ENCODE measurements at regions not wholly inside any gene's neighbourhood (a gene's known extent, or its start where the extent isn't known, plus 50 kb on each side); places are given as distances from the start of the nearest gene placed in this dataset.

DNA sequence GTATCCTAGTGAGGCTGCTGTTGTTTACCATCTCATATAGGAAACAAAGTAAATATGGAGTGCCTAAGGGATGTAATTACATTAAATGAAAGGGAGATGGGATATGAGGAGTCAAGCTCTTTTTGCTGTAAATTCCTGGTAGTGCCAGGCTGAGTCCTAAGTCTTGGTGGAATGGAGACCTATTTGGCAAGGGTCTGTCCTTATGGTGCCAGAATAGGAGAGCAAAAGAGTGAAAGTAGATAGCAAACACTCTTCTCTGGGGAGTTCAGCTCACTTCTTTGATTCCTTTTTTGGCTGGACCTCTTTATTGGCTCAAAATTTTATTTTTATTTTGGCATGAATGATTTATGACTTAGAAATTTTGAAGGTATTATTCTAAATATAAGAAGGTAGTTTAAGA is 380.8 kb downstream of the TMEM232 start:
- Histone ChIP-seq H3K9me3 (ENCODE audit: low read length) (no peaks in the 10 kb centered on the region), H3K4me3 (ENCODE audit: low read depth, low read length, poor library complexity, severe bottlenecking) (no peak overlapping the region), H3K36me3 (ENCODE audit: insufficient read depth, low read length) (no peaks in the 10 kb centered on the region), H3F3A (ENCODE audit: insufficient read depth, low read length) (no peaks in the 10 kb centered on the region), H3K79me2 (ENCODE audit: insufficient read depth, low read length) (no peaks in the 10 kb centered on the region), H3K27me3 (ENCODE audit: insufficient read depth, low read length) (no peaks in the 10 kb centered on the region), H3K4me2 (ENCODE audit: low read length) (no peak overlapping the region), H3K9ac (ENCODE audit: low read length) (no peak overlapping the region), H4K20me1 (ENCODE audit: insufficient read depth, low read length) (no peaks in the 10 kb centered on the region), H3K27ac (ENCODE audit: low read depth, low read length, poor library complexity, severe bottlenecking) (no peak overlapping the region), H2AFZ (ENCODE audit: low read length) (no peak overlapping the region), H3K9me2 (ENCODE audit: low read depth, low read length) (no peaks in the 10 kb centered on the region), H3K4me1 (ENCODE audit: insufficient read depth, low read length, severe bottlenecking) (no peaks in the 10 kb centered on the region)
- no peak for TF ChIP-seq EZH2 (IDR thresholded peaks at IDR 0.05; ENCODE audit: borderline replicate concordance, low read length)
- TF ChIP-seq, protein P1, sequence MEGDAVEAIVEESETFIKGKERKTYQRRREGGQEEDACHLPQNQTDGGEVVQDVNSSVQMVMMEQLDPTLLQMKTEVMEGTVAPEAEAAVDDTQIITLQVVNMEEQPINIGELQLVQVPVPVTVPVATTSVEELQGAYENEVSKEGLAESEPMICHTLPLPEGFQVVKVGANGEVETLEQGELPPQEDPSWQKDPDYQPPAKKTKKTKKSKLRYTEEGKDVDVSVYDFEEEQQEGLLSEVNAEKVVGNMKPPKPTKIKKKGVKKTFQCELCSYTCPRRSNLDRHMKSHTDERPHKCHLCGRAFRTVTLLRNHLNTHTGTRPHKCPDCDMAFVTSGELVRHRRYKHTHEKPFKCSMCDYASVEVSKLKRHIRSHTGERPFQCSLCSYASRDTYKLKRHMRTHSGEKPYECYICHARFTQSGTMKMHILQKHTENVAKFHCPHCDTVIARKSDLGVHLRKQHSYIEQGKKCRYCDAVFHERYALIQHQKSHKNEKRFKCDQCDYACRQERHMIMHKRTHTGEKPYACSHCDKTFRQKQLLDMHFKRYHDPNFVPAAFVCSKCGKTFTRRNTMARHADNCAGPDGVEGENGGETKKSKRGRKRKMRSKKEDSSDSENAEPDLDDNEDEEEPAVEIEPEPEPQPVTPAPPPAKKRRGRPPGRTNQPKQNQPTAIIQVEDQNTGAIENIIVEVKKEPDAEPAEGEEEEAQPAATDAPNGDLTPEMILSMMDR (IDR thresholded peaks at IDR 0.05; ENCODE audit: low read length): no peak

GRCh38 chr5:110346893-110347358 is 379.5 kb downstream of the TMEM232 start:
- Histone ChIP-seq H3K9me2 (ENCODE audit: low read depth, low read length) (no peaks in the 10 kb centered on the region), H3K27ac (ENCODE audit: low read depth, low read length, poor library complexity, severe bottlenecking) (no peak overlapping the region), H3K27me3 (ENCODE audit: insufficient read depth, low read length) (no peaks in the 10 kb centered on the region), H3K79me2 (ENCODE audit: insufficient read depth, low read length) (no peaks in the 10 kb centered on the region), H3K9ac (ENCODE audit: low read length) (no peak overlapping the region), H3K4me2 (ENCODE audit: low read length) (no peak overlapping the region), H3K9me3 (ENCODE audit: low read length) (no peaks in the 10 kb centered on the region), H3K4me1 (ENCODE audit: insufficient read depth, low read length, severe bottlenecking) (no peaks in the 10 kb centered on the region), H4K20me1 (ENCODE audit: insufficient read depth, low read length) (no peaks in the 10 kb centered on the region), H3F3A (ENCODE audit: insufficient read depth, low read length) (no peaks in the 10 kb centered on the region), H2AFZ (ENCODE audit: low read length) (no peak overlapping the region), H3K36me3 (ENCODE audit: insufficient read depth, low read length) (no peaks in the 10 kb centered on the region), H3K4me3 (ENCODE audit: low read depth, low read length, poor library complexity, severe bottlenecking) (no peak overlapping the region)
- TF ChIP-seq, protein P1 (IDR thresholded peaks at IDR 0.05; ENCODE audit: low read length): no peak
- no peak for TF ChIP-seq EZH2 (IDR thresholded peaks at IDR 0.05; ENCODE audit: borderline replicate concordance, low read length)

DNA sequence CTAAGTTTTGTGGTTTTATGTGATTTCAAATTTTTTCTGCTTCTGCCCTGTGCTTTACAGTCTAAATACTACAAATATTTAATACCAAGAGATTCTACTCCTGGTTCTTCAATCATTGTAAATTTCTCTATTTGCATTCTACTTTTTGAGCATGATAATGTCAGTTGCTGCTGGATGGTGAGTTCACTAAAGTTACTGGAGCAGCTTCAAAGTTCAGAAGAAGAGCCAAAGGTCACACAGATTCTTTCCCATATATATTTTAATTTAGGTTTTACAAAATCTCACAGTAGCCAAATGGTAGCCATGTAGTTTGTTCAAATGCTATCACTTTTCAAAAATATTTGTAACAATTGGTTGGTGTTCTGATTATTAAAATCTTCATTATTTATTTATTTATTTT is 378.7 kb downstream of the TMEM232 start:
- H3K27ac ChIP-seq (ENCODE audit: low read depth, low read length, poor library complexity, severe bottlenecking): no peak overlapping the region
- no peak overlapping the region for H3K9ac ChIP-seq (ENCODE audit: low read length)
- no peaks in the 10 kb centered on the region for H3K9me2 ChIP-seq (ENCODE audit: low read depth, low read length)
- no peaks in the 10 kb centered on the region for H3K27me3 ChIP-seq (ENCODE audit: insufficient read depth, low read length)
- no peak overlapping the region for H3K4me3 ChIP-seq (ENCODE audit: low read depth, low read length, poor library complexity, severe bottlenecking)
- H3K79me2 ChIP-seq (ENCODE audit: insufficient read depth, low read length): no peaks in the 10 kb centered on the region
- no peaks in the 10 kb centered on the region for H3K36me3 ChIP-seq (ENCODE audit: insufficient read depth, low read length)
- no peak overlapping the region for H2AFZ ChIP-seq (ENCODE audit: low read length)
- H3K4me1 ChIP-seq (ENCODE audit: insufficient read depth, low read length, severe bottlenecking): no peaks in the 10 kb centered on the region
- H3F3A ChIP-seq (ENCODE audit: insufficient read depth, low read length): no peaks in the 10 kb centered on the region
- H4K20me1 ChIP-seq (ENCODE audit: insufficient read depth, low read length): no peaks in the 10 kb centered on the region
- H3K4me2 ChIP-seq (ENCODE audit: low read length): no peak overlapping the region
- TF ChIP-seq, protein P1 (IDR thresholded peaks at IDR 0.05; ENCODE audit: low read length): no peak
- TF ChIP-seq EZH2 (IDR thresholded peaks at IDR 0.05; ENCODE audit: borderline replicate concordance, low read length): no peak
- H3K9me3 ChIP-seq (ENCODE audit: low read length): no peaks in the 10 kb centered on the region

Data from OCI-LY1 (cell line).